ENCODE measurements at regions not wholly inside any gene's neighbourhood (a gene's known extent, or its start where the extent isn't known, plus 50 kb on each side); places are given as distances from the start of the nearest gene placed in this dataset.

DNA sequence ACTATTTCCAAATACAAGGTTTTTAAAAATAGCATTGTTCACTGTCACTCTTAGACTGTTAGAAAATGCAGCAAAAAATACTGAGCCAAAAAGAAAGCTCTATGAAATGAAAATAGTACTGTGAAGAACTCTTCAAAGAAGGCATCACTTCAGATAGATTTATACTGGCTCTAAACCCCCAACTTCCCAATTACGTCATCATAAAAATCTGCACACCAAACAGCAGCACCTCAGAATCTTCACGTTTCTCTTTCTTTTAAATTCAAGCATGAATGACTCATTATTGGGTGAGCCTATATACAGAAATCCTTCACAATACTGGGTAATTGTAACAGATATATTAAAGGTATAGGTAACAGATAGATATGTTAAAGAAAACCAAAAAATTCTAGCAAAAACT is 208.4 kb upstream of the HTR1E start:
- H3K27ac ChIP-seq, result no peak overlapping the region
- no peak overlapping the region for H3K4me3 ChIP-seq
- intact Hi-C loops (cut with DNase I), result no loop called here
- no peak for ATAC-seq
- no peak for TF ChIP-seq POLR2A (IDR thresholded peaks at IDR 0.05)
- no peak for TF ChIP-seq CTCF (IDR thresholded peaks at IDR 0.05)
- H3K27me3 ChIP-seq, result no peaks in the 10 kb centered on the region
- 40 to 56% methylated on average over 2 of the region's 2 CpGs for WGBS, 2 donors
- H3K36me3 ChIP-seq (replicated peaks in 1 of 2; ENCODE audit: insufficient read depth in 1 of 2, low read depth in 2 of 2), result no peaks in the 10 kb centered on the region
- H3K4me1 ChIP-seq, result no peaks in the 10 kb centered on the region
- H3K9me3 ChIP-seq, result no peaks in the 10 kb centered on the region
- no peak for DNase-seq

DNA sequence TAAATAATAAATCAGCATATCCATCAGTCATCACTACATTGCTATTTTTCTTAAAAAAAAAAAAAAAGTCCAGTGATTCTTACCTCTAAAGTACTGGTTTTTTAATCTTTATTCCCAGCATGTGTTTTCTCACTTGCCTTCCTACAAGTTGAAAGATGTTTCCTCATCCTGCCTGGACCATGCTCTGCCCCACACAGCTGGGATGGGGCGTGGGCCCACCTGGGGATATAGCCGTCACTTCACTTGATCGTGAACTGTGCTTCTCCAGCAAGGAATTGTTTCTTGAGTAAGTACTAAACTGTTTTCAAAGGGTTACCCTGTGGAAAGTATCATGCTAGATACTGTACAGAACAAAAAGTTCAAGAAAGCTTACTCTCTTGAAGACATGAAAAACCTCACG is 212.6 kb upstream of the HTR1E start:
- intact Hi-C loops (cut with DNase I), result no loop called here
- no peak for DNase-seq

GRCh38 chr6:86723729-86724128 is 213.6 kb upstream of the HTR1E start:
- intact Hi-C loops (cut with DNase I), result no loop called here
- Histone ChIP-seq H3K9me3 (no peaks in the 10 kb centered on the region), H3K27ac (peak overlapping the region in 2 of 4 donors; percentile 59 to 63), H3K4me3 (no peak overlapping the region), H3K36me3 (replicated peaks in 1 of 2; ENCODE audit: insufficient read depth in 1 of 2, low read depth in 2 of 2) (no peaks in the 10 kb centered on the region), H3K4me1 (no peaks in the 10 kb centered on the region), H3K27me3 (no peaks in the 10 kb centered on the region)
- peak in 1 of 4 donors; percentile 3 for DNase-seq
- WGBS, 2 donors, result 27 to 30% methylated on average over 4 of the region's 4 CpGs
- no peak for TF ChIP-seq CTCF (IDR thresholded peaks at IDR 0.05)
- no peak for TF ChIP-seq POLR2A (IDR thresholded peaks at IDR 0.05)
- peak; percentile 74 for ATAC-seq

More for the DNA sequence above, 212.6 kb upstream of the HTR1E start:
- H3K27me3 ChIP-seq, result no peaks in the 10 kb centered on the region
- H3K4me3 ChIP-seq, result no peak overlapping the region
- no peak for ATAC-seq
- TF ChIP-seq CTCF (IDR thresholded peaks at IDR 0.05), result no peak
- TF ChIP-seq POLR2A (IDR thresholded peaks at IDR 0.05), result no peak
- H3K27ac ChIP-seq, result peak overlapping the region in 1 of 4 donors; percentile 59
- H3K36me3 ChIP-seq (replicated peaks in 1 of 2; ENCODE audit: insufficient read depth in 1 of 2, low read depth in 2 of 2), result no peaks in the 10 kb centered on the region
- WGBS, 2 donors, result 58 to 62% methylated on average over 4 of the region's 4 CpGs
- no peaks in the 10 kb centered on the region for H3K9me3 ChIP-seq
- no peaks in the 10 kb centered on the region for H3K4me1 ChIP-seq

DNA sequence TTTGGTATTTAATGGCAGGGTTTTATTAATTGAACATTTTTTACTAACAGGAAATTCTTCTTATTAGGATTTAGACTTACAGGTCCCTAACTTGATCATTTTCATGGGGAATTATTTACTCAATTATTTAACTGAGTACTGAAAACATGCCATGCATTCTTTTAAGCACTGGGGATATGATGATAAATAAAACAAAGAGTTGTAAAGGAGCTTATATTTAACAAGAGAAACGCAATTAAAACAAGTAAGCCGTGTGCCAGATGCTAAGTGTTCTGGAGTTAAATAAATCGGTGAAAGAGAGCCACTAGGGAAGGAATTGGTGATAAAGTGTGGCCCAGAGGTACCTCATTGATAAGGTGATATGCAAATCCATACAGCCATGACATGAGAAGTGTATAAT is 214.2 kb upstream of the HTR1E start:
- Histone ChIP-seq H3K4me1 (no peaks in the 10 kb centered on the region), H3K4me3 (no peak overlapping the region), H3K27ac (peak overlapping the region in 2 of 4 donors; percentile 44 to 63), H3K27me3 (no peaks in the 10 kb centered on the region), H3K9me3 (no peaks in the 10 kb centered on the region), H3K36me3 (replicated peaks in 1 of 2; ENCODE audit: insufficient read depth in 1 of 2, low read depth in 2 of 2) (no peaks in the 10 kb centered on the region)
- WGBS, 2 donors, result 9 to 18% methylated on average over 3 of the region's 3 CpGs
- ATAC-seq (peak; percentile 24), DNase-seq (no peak)
- intact Hi-C loops (cut with DNase I), result no loop called here
- TF ChIP-seq CTCF (IDR thresholded peaks at IDR 0.05) (no peak), POLR2A (IDR thresholded peaks at IDR 0.05) (no peak)

- H3K36me3 ChIP-seq (replicated peaks in 1 of 2; ENCODE audit: insufficient read depth in 1 of 2, low read depth in 2 of 2), result no peaks in the 10 kb centered on the region
- H3K27me3 ChIP-seq, result no peaks in the 10 kb centered on the region
- H3K4me3 ChIP-seq, result no peak overlapping the region
- no peaks in the 10 kb centered on the region for H3K4me1 ChIP-seq
- intact Hi-C loops (cut with DNase I), result no loop called here
- DNase-seq (no peak), ATAC-seq (no peak)
- no peak overlapping the region for H3K27ac ChIP-seq
- no peak for TF ChIP-seq CTCF (IDR thresholded peaks at IDR 0.05)
- TF ChIP-seq POLR2A (IDR thresholded peaks at IDR 0.05), result no peak
- no peaks in the 10 kb centered on the region for H3K9me3 ChIP-seq
These were observed 215.2 kb upstream of the HTR1E start for GRCh38 chr6:86722131-86722530.

Data from body of pancreas (tissue), 4 donors.